H9 (cell line): ENCODE measurements at regions not wholly inside any gene's neighbourhood (a gene's known extent, or its start where the extent isn't known, plus 50 kb on each side); places are given as distances from the start of the nearest gene placed in this dataset.
A peak's percentile ranks its signal among the peaks of the same experiment; 100 is the strongest.

Experiments
- DNase-seq: peaks from one replicate; pipeline ENCODE4 v3.0.0-alpha.2; 2017
- H2AFZ ChIP-seq: one replicate; pipeline ENCODE4 v1.6.1; 2013; ENCODE audit warnings: mild to moderate bottlenecking, low read length, control low read depth, moderate library complexity
- H2AK5ac ChIP-seq: 2 replicates; pipeline ENCODE4 v1.6.1; 2013; ENCODE audit warnings: low read length, control low read depth, mixed read lengths; ENCODE audit not compliant: insufficient read length
- H2BK120ac ChIP-seq: one replicate; pipeline ENCODE4 v1.6.1; 2013; ENCODE audit warnings: low read depth, mild to moderate bottlenecking, low read length, control low read depth, inconsistent platforms; ENCODE audit not compliant: poor library complexity, severe bottlenecking
- H2BK12ac ChIP-seq: 2 replicates; pipeline ENCODE4 v1.6.1; 2013; ENCODE audit warnings: low read length, control low read depth, mixed read lengths, low read depth; ENCODE audit not compliant: insufficient read length
- H2BK15ac ChIP-seq: 2 replicates; pipeline ENCODE4 v1.6.1; 2013; ENCODE audit warnings: low read depth, low read length, control low read depth
- H2BK20ac ChIP-seq: one replicate; pipeline ENCODE4 v1.6.1; 2013; ENCODE audit warnings: low read depth, mild to moderate bottlenecking, low read length, control low read depth, inconsistent platforms; ENCODE audit not compliant: poor library complexity, severe bottlenecking
- H2BK5ac ChIP-seq: 2 replicates; pipeline ENCODE4 v1.6.1; 2013; ENCODE audit warnings: low read length, control low read depth, mixed read lengths; ENCODE audit not compliant: insufficient read length
- H3K14ac ChIP-seq: 2 replicates; pipeline ENCODE4 v1.6.1; 2013; ENCODE audit warnings: low read length, control low read depth; ENCODE audit not compliant: insufficient read depth
- H3K18ac ChIP-seq: 2 replicates; pipeline ENCODE4 v1.6.1; 2013; ENCODE audit warnings: low read depth, mild to moderate bottlenecking, mixed read lengths, low read length, control low read depth; ENCODE audit not compliant: insufficient read length
- H3K23ac ChIP-seq: 2 replicates; pipeline ENCODE4 v1.6.1; 2013; ENCODE audit warnings: low read length, control low read depth, mixed read lengths, low read depth; ENCODE audit not compliant: insufficient read length
- H3K23me2 ChIP-seq: 2 replicates; pipeline ENCODE4 v1.6.1; 2013; ENCODE audit warnings: low read depth, mild to moderate bottlenecking, mixed read lengths, low read length, control low read depth; ENCODE audit not compliant: insufficient read length, poor library complexity, severe bottlenecking
- H3K27ac ChIP-seq: 2 replicates; pipeline ENCODE4 v1.5.1; 2013; ENCODE audit warnings: low read length, control low read depth, mixed read lengths, low read depth; ENCODE audit not compliant: insufficient read length
- H3K27me3 ChIP-seq: 2 replicates; pipeline ENCODE4 v1.6.1; 2013; ENCODE audit warnings: low read length, control low read depth, inconsistent platforms; ENCODE audit not compliant: insufficient read depth
- H3K4ac ChIP-seq: 2 replicates; pipeline ENCODE4 v1.6.1; 2013; ENCODE audit warnings: low read depth, mild to moderate bottlenecking, control low read depth, inconsistent platforms, low read length, moderate library complexity
- H3K4me1 ChIP-seq: 2 replicates; pipeline ENCODE4 v1.6.1; 2013; ENCODE audit warnings: low read length, control low read depth, inconsistent platforms; ENCODE audit not compliant: insufficient read depth
- H3K4me2 ChIP-seq: 2 replicates; pipeline ENCODE4 v1.6.1; 2013; ENCODE audit warnings: low read length, control low read depth, mixed read lengths; ENCODE audit not compliant: insufficient read length, insufficient read depth
- H3K56ac ChIP-seq: 2 replicates; pipeline ENCODE4 v1.6.1; 2013; ENCODE audit warnings: low read depth, mild to moderate bottlenecking, mixed read lengths, low read length, control low read depth; ENCODE audit not compliant: insufficient read length
- H3K79me1 ChIP-seq: 2 replicates; pipeline ENCODE4 v1.6.1; 2013; ENCODE audit warnings: low read depth, mild to moderate bottlenecking, moderate library complexity, low read length, control low read depth, inconsistent platforms; ENCODE audit not compliant: insufficient read depth, poor library complexity, severe bottlenecking
- H3K79me2 ChIP-seq: 2 replicates; pipeline ENCODE4 v1.6.1; 2013; ENCODE audit warnings: low read length, control low read depth, inconsistent platforms; ENCODE audit not compliant: insufficient read depth
- H3K9ac ChIP-seq: 2 replicates; pipeline ENCODE4 v1.6.1; 2013; ENCODE audit warnings: low read length, control low read depth, mixed read lengths; ENCODE audit not compliant: insufficient read length; ENCODE audit errors: extremely low read depth
- H3K9me3 ChIP-seq: one replicate; pipeline ENCODE4 v1.6.1; 2013; ENCODE audit warnings: low read depth, low read length, inconsistent platforms; ENCODE audit not compliant: control insufficient read depth
- H3T11ph ChIP-seq: one replicate; pipeline ENCODE4 v1.6.1; 2013; ENCODE audit warnings: mild to moderate bottlenecking, low read length, control low read depth, inconsistent platforms
- H4K20me1 ChIP-seq: one replicate; pipeline ENCODE4 v1.6.1; 2013; ENCODE audit not compliant: control insufficient read depth, insufficient read length, insufficient read depth
- H4K5ac ChIP-seq: 2 replicates; pipeline ENCODE4 v1.6.1; 2013; ENCODE audit warnings: low read depth, mild to moderate bottlenecking, mixed read lengths, low read length, control low read depth; ENCODE audit not compliant: insufficient read length
- H4K8ac ChIP-seq: replicated peaks from 2 replicates; pipeline ENCODE4 v1.6.1; 2013; ENCODE audit warnings: low read length, control low read depth, mixed read lengths, low read depth; ENCODE audit not compliant: insufficient read length
- H4K91ac ChIP-seq: 2 replicates; pipeline ENCODE4 v1.6.1; 2013; ENCODE audit warnings: low read depth, mild to moderate bottlenecking, moderate library complexity, mixed read lengths, low read length, control low read depth; ENCODE audit not compliant: insufficient read length
- H3K27ac Mint-ChIP-seq, 3 experiments: 2 replicates in 2 of 3; 3 replicates in 1 of 3; pipeline ENCODE4 v1.8.0; 2020 to 2021; ENCODE audit warnings: mixed read lengths in 3 of 3, mild to moderate bottlenecking in 1 of 3, moderate library complexity in 1 of 3
- H3K27me3 Mint-ChIP-seq: 2 replicates; pipeline ENCODE4 v1.8.0; 2021; ENCODE audit warnings: low read depth, mild to moderate bottlenecking, moderate library complexity, mixed read lengths
- H3K36me3 Mint-ChIP-seq, 3 experiments: 2 replicates in 2 of 3; 3 replicates in 1 of 3; pipeline ENCODE4 v1.8.0; 2020 to 2021; ENCODE audit warnings: low read depth in 3 of 3, mixed read lengths in 3 of 3; ENCODE audit not compliant: insufficient read depth in 1 of 3
- H3K4me1 Mint-ChIP-seq, 2 experiments: 2 replicates each; pipeline ENCODE4 v1.8.0; 2020; ENCODE audit warnings: mixed read lengths in 2 of 2
- H3K4me3 Mint-ChIP-seq, 2 experiments: 2 replicates in 1 of 2; 3 replicates in 1 of 2; pipeline ENCODE4 v1.8.0; 2020 to 2021; ENCODE audit warnings: mild to moderate bottlenecking in 2 of 2, mixed read lengths in 2 of 2, moderate library complexity in 1 of 2
- H3K9me3 Mint-ChIP-seq, 2 experiments: 2 replicates in 1 of 2; 3 replicates in 1 of 2; pipeline ENCODE4 v1.8.0; 2020; ENCODE audit warnings: mild to moderate bottlenecking in 2 of 2, mixed read lengths in 2 of 2, moderate library complexity in 1 of 2
- CTCF ChIP-seq: fragments of 200-600 bp; sonication (generic); conservative IDR thresholded peaks from 3 replicates; pipeline ENCODE4 v1.8.0; 2021; ENCODE audit warnings: antibody characterized with exemption, mild to moderate bottlenecking
- WGBS: extraction: QIAGEN DNeasy Blood & Tissue Kit; methylation state at CpG from one replicate; pipeline ENCODE4 v1.1.7; 2013; ENCODE audit warnings: missing lambda C conversion rate, low lambda C conversion rate, mixed read lengths; ENCODE audit not compliant: insufficient read length; ENCODE audit errors: extremely low coverage; 5-methylcytosine and 5-hydroxymethylcytosine counted together

GRCh38 chr11:13114566-13115379 is 105.7 kb downstream of the RASSF10 start:
- no peaks in the 10 kb centered on the region for H3K23me2 ChIP-seq
- no peaks in the 10 kb centered on the region for H3K79me1 ChIP-seq
- Mint-ChIP-seq H3K27me3 (peaks cover 2% of the 10 kb centered on the region), H3K36me3 (no peaks in the 10 kb centered on the region), H3K27ac (peak overlapping the region in 1 of 3 experiments; percentile 87; a peak in 2 of 7 replicates), H3K4me1 (peaks cover 28 to 39% of the 10 kb centered on the region in 2 experiments), H3K9me3 (no peaks in the 10 kb centered on the region), H3K4me3 (no peak overlapping the region)
- no peak overlapping the region for H2BK12ac ChIP-seq
- peaks cover 2% of the 10 kb centered on the region; the same call in 1 of the 2 replicates for H3K4me1 ChIP-seq
- H4K8ac ChIP-seq, result no peak overlapping the region
- H3K27me3 ChIP-seq, result no peaks in the 10 kb centered on the region
- H3K27ac ChIP-seq, result no peak overlapping the region
- H3T11ph ChIP-seq, result no peak overlapping the region
- H4K91ac ChIP-seq, result no peak overlapping the region
- no peaks in the 10 kb centered on the region for H4K20me1 ChIP-seq
- H3K14ac ChIP-seq, result no peak overlapping the region
- H3K4ac ChIP-seq, result no peak overlapping the region
- H2AK5ac ChIP-seq, result no peak overlapping the region
- peak overlapping the region; percentile 5 for H3K18ac ChIP-seq
- WGBS, result no CpG with 5 or more reads among the region's 6 CpGs
- H2BK5ac ChIP-seq, result no peak overlapping the region
- no peak overlapping the region for H2AFZ ChIP-seq
- H3K23ac ChIP-seq, result no peak overlapping the region
- no peak overlapping the region for H4K5ac ChIP-seq
- no peak overlapping the region for H3K4me2 ChIP-seq
- TF ChIP-seq CTCF, result peak; percentile 43; the same call in 2 of the 3 replicates
- no peak overlapping the region for H3K56ac ChIP-seq
- no peaks in the 10 kb centered on the region for H3K9me3 ChIP-seq
- no peak overlapping the region for H2BK15ac ChIP-seq
- no peaks in the 10 kb centered on the region for H3K79me2 ChIP-seq
- H2BK20ac ChIP-seq, result no peak overlapping the region
- no peak overlapping the region for H2BK120ac ChIP-seq
- DNase-seq, result peak; percentile 90
- H3K9ac ChIP-seq, result no peak overlapping the region
